GM23248 (cell line): ENCODE measurements at regions not wholly inside any gene's neighbourhood (a gene's known extent, or its start where the extent isn't known, plus 50 kb on each side); places are given as distances from the start of the nearest gene placed in this dataset.

ENCODE experiments used
- EZH2 ChIP-seq: fragments of 200-600 bp; sonication (generic); IDR thresholded peaks from 2 replicates; pipeline ENCODE4 v1.6.1; 2018; ENCODE audit warnings: antibody characterized with exemption, mild to moderate bottlenecking; ENCODE audit not compliant: insufficient read depth, poor library complexity, severe bottlenecking
- EZH2phosphoT487 ChIP-seq: fragments of 200-600 bp; sonication (generic); IDR thresholded peaks from 2 replicates; pipeline ENCODE4 v1.6.1; 2018; ENCODE audit warnings: antibody characterized with exemption, moderate library complexity, mild to moderate bottlenecking, low read depth; ENCODE audit not compliant: insufficient read depth

DNA sequence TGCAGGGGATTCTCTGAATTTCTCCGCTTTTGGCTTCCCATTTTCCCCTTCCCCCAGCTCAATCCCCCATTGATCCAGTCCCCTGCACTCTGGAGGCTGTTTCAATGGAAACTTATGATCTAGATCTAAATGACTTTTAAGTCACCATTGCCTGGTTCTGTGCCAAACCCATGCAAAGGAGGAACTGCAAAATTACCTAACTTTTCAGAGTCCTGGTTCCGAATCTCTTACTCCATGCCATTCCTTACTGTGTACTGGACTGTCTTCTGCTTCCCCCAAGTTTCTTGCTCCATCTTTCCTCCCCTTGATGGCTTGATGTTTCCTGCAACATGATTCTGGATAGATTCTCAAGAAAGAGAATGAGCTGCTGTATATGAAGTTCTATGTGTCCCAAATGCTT, 327.8 kb downstream of the MIAT start:
- TF ChIP-seq EZH2phosphoT487 = no peak
- no peak for TF ChIP-seq EZH2
